ENCODE measurements at regions not wholly inside any gene's neighbourhood (a gene's known extent, or its start where the extent isn't known, plus 50 kb on each side); places are given as distances from the start of the nearest gene placed in this dataset.
"Not testable (repeated sequence)": the region's sequence is repeated elsewhere in the genome, so short reads cannot be mapped to it uniquely, and the experiment has no call there.

- DNase-seq (ENCODE audit: low spot score), result no peak
- no peak for FAIRE-seq
Measured at GRCh38 chr9:82052081-82052480, 63.5 kb downstream of the SPATA31D1 start.

DNA sequence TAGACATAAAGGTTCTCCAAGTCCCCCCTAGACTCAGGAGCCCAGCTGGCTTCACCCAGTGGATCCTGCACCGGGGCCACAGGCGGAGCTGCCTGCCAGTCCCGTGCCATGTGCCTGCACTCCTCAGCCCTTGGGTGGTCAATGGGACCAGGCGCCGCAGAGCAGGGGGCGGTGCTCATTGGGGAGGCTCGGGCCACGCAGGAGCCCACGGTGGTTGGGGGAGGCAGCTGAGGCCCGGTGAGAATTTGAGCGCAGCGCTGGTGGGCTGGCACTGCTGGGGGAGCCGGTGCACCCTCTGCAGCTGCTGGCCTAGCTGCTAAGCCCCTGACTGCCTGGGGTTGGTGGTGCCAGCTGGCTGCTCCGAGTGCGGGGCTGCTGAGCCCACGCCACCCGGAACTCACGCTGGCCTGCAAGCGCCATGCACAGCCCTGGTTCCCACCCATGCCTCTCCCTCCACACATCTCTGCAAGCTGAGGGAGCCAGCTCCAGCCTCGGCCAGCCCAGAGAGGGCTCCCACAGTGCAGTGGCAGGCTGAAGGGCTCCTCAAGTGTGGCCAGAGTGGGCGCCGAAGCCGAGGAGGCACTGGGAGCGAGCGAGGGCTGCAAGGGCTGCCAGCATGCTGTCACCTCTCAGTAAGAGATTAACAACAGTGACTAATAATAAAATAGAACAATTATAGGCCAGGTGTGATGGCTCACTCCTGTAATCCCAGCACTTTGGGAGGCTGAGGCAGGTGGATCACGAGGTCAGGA lies 65.9 kb downstream of the SPATA31D1 start:
- no peak for FAIRE-seq
- no peak for DNase-seq (ENCODE audit: low spot score)

DNA sequence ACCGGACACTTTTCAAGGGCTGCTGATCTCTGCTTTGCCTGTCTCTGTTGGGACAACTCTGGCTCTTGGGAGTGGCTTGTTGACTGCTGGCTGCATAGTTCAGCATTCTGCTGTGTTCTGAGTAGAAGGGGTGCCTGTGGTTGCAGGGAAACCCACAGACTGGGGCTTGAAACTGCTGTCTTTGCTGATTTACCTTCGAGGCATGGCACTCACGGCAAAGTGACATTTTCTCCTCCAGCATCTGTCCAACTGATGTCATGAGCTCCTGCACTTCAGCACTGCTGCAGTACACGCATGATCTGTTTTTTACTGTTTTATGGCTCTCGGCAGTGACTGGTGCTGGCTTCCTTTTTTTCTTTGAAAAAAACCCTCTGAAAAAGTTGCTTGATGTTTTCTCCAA lies 69.2 kb downstream of the SPATA31D1 start:
- FAIRE-seq (no peak), DNase-seq (ENCODE audit: low spot score) (no peak)

DNA sequence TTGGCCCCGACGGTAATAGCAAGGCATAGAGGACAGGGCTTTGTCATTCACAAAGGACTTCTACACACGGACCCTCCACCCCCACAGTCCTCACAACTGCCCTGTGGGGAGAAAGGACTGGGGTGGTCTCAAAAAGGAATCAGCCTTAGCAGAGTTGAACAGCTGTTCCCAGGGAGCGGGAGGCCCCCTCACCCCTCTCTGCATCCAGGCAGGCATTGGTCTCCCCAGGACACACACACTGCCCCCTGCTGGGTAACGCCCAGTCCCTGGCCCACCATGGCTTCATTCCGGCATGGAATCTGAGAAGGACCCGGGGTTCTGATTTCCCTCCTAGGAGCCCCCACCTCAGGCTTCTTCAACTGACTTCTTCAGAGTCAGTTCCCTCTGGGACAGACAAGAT lies 73.2 kb downstream of the SPATA31D1 start:
- FAIRE-seq, result not testable (repeated sequence)

DNA sequence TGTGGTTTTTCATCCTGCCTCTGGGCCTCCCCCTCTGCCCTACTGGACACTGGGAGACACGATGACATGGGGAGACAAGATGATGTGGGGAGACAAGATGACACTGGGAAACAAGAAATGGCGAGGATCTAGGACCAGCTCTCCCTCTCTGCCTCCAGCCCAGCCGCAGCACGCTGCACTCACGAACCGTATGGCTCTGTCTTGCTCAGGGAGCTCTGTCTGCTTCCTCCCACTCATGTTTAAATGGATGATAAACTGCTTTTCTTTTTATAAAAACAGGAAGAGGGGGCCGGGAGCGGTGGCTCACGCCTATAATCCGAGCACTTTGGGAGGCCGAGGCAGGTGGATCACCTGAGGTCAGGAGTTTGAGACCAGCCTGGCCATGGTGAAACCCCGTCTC lies 73.7 kb downstream of the SPATA31D1 start:
- FAIRE-seq, result no peak

More for the DNA sequence above, 73.2 kb downstream of the SPATA31D1 start:
- DNase-seq (ENCODE audit: low spot score), result not testable (repeated sequence)

GRCh38 chr9:82073551-82074543 lies 85.3 kb downstream of the SPATA31D1 start:
- DNase-seq (ENCODE audit: low spot score) (no peak), FAIRE-seq (no peak)

More for the DNA sequence above, 73.7 kb downstream of the SPATA31D1 start:
- no peak for DNase-seq (ENCODE audit: low spot score)

DNA sequence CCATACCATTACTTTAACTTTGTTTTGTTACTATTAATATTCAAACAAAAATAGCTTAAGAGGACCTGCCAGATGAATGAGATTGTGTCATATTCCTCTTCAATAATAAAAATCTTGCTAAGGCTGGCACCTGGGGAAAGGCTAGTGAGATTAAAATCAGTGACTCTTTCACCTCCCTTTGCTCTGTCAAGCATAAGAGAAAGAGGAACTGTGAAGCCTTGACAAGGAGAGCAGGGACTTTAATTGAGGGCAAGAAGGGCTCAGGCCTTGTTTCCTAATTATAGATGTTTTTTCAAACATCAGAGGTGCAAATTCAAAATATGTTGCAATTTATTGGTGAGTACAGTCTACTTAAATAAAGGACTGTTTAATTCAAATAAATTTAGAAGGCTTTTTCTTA lies 91.7 kb downstream of the SPATA31D1 start:
- no peak for DNase-seq (ENCODE audit: low spot score)
- no peak for FAIRE-seq

DNA sequence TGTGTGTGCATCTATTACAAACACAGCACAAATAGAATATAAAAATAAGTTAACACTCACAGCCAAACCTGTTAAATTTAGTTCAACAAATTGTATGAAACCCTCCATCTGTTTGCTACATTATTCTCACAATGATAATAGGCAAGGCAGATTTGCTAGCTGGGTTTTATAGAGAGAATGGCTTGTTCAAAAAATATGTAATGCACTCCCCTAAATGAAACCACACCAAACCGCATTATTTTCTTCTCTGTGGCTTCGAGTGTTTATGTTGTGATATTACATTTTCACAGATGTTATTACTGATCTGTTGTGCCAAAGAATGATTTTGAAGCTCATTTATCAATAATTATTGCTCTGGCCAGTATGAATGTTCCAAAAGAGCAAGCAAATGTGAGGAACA lies 92.9 kb downstream of the SPATA31D1 start:
- no peak for DNase-seq (ENCODE audit: low spot score)
- FAIRE-seq, result no peak

DNA sequence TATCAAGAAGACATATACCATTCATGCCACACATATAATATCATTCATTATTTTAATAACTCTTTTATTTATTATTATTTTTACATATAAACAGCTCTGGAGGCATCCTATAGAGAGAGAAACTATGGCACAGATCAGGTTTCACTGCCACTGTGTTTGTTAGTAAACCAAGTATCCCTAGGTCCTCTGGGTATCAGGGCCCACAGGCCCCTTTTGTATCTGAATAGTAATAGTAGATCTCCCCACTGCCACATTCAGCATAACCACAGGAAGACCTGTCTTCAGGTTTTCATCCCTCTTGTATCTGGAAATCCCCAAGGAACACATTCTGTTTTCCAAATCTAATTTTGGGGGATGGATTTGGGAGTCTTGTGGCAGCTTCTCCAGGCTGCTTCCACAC lies 94.0 kb downstream of the SPATA31D1 start:
- DNase-seq (ENCODE audit: low spot score) (no peak), FAIRE-seq (no peak)

- DNase-seq (ENCODE audit: low spot score) (no peak), FAIRE-seq (no peak)
Measured at GRCh38 chr9:82088591-82088990, 100.0 kb downstream of the SPATA31D1 start.

GRCh38 chr9:82090046-82090445 lies 101.5 kb downstream of the SPATA31D1 start:
- DNase-seq (ENCODE audit: low spot score) (no peak), FAIRE-seq (no peak)

GRCh38 chr9:82091100-82091499 lies 102.5 kb downstream of the SPATA31D1 start:
- no peak for DNase-seq (ENCODE audit: low spot score)
- no peak for FAIRE-seq

GRCh38 chr9:82091610-82092009 lies 103.0 kb downstream of the SPATA31D1 start:
- FAIRE-seq (no peak), DNase-seq (ENCODE audit: low spot score) (no peak)

GRCh38 chr9:82101475-82101874 lies 112.9 kb downstream of the SPATA31D1 start:
- FAIRE-seq (no peak), DNase-seq (ENCODE audit: low spot score) (no peak)

DNA sequence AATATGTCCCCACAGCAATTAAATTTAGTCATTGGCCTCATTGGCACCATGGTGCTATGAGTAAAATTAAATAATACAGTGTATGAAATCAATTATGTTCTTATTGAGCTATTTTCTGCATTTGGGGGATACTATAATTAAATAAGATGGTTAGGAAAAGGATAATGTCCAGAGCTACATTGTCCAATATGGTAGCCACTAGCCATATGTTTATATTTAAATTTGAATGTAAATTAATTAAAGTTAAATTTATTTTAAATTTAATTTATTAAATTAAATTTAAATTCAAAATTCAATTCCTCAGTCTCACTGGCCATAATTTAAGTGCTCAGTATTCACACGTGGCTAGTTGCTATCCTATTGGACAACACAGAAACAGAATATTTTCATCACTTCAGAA lies 115.7 kb downstream of the SPATA31D1 start:
- DNase-seq (ENCODE audit: low spot score) (no peak), FAIRE-seq (no peak)

- DNase-seq (ENCODE audit: low spot score), result no peak
- FAIRE-seq, result no peak
Measured at GRCh38 chr9:82105729-82106128, 117.2 kb downstream of the SPATA31D1 start.

- no peak for DNase-seq (ENCODE audit: low spot score)
- FAIRE-seq, result no peak
Measured at GRCh38 chr9:82106536-82106935, 118.0 kb downstream of the SPATA31D1 start.

GRCh38 chr9:82108474-82108873 lies 119.9 kb downstream of the SPATA31D1 start:
- no peak for DNase-seq (ENCODE audit: low spot score)
- no peak for FAIRE-seq

- FAIRE-seq (no peak), DNase-seq (ENCODE audit: low spot score) (no peak)
Measured at GRCh38 chr9:82108941-82109340, 120.4 kb downstream of the SPATA31D1 start.

DNA sequence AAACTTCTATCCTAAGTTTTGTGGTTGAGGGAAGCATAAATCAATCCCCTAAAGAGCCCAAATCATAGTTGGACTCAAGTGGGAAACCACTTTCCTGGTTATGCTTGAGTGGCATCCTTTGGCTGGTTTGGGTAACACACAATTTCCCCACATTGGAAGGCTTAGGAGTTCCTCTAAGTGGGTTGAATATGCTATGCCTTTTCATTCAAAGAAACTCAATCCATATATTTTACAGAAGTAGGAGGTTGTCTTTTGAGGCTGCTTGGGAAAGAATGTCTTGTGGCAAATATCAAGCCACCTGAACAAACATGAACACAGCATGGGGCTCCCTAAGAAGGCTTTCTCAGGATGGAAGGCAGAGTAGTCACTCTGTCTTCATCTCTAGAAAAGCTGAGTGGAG lies 121.1 kb downstream of the SPATA31D1 start:
- no peak for FAIRE-seq
- DNase-seq (ENCODE audit: low spot score), result no peak

DNA sequence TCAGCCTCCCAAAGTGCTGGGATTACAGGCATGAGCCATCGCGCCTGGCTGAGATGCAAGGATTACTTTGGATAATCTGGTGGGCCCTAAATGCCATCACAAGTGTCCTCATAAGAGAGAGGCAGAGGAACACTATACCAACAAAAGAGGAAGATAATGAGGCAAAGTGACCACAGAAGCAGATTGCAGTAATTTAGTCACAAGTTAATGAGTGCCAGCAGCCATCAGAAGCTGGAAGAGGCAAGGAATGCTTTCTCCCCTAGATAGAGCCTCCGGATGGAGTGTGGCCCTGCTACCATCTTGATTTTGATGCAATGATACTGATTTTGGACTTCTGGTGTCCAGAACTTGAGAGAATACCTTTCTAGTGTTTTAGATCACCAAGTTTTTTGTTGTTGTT lies 122.3 kb downstream of the SPATA31D1 start:
- DNase-seq (ENCODE audit: low spot score) (no peak), FAIRE-seq (no peak)

GRCh38 chr9:82115331-82115730 lies 126.8 kb downstream of the SPATA31D1 start:
- no peak for DNase-seq (ENCODE audit: low spot score)
- FAIRE-seq, result no peak

Data from urothelium cell line (cell line).